Neural cell (in vitro differentiated cells): ENCODE measurements at regions not wholly inside any gene's neighbourhood (a gene's known extent, or its start where the extent isn't known, plus 50 kb on each side); places are given as distances from the start of the nearest gene placed in this dataset.

Experiments
- H2AFZ ChIP-seq: fragments of 200-600, 300-800 bp; sonication (generic), shearing (Covaris generic); 2 replicates; pipeline ENCODE4 v1.6.0; 2014; ENCODE audit warnings: low read depth, mild to moderate bottlenecking, antibody characterized with exemption, low read length, moderate library complexity
- H3F3A ChIP-seq: fragments of 200-600 bp; shearing (Covaris generic); 2 replicates; pipeline ENCODE4 v1.6.1; 2016; ENCODE audit warnings: mild to moderate bottlenecking, moderate library complexity, mixed read lengths, antibody characterized with exemption, low read length; ENCODE audit not compliant: insufficient read depth, poor library complexity, severe bottlenecking
- H3K27ac ChIP-seq: fragments of 200-600, 300-800 bp; sonication (generic), shearing (Covaris generic); 2 replicates; pipeline ENCODE4 v1.5.1; 2014; ENCODE audit warnings: mild to moderate bottlenecking, low read length, moderate library complexity
- H3K27me3 ChIP-seq: fragments of 300-800, 200-600 bp; sonication (generic), shearing (Covaris generic); 2 replicates; pipeline ENCODE4 v1.6.0; 2014; ENCODE audit warnings: mild to moderate bottlenecking, low read depth, low read length, moderate library complexity; ENCODE audit not compliant: insufficient read depth
- H3K36me3 ChIP-seq: fragments of 300-800, 200-600 bp; sonication (generic), shearing (Covaris generic); 2 replicates; pipeline ENCODE4 v1.5.1; 2014; ENCODE audit warnings: mild to moderate bottlenecking, antibody characterized with exemption, low read length, moderate library complexity; ENCODE audit not compliant: insufficient read depth
- H3K4me2 ChIP-seq: fragments of 300-800, 200-600 bp; sonication (generic), shearing (Covaris generic); 2 replicates; pipeline ENCODE4 v1.6.0; 2014; ENCODE audit warnings: mild to moderate bottlenecking, low read length
- H3K4me3 ChIP-seq: fragments of 300-800, 200-600 bp; sonication (generic), shearing (Covaris generic); 2 replicates; pipeline ENCODE4 v1.5.1; 2014; ENCODE audit warnings: mild to moderate bottlenecking, low read length, moderate library complexity
- H3K79me2 ChIP-seq: fragments of 200-600 bp; shearing (Covaris generic); replicated peaks from 2 replicates; pipeline ENCODE4 v1.6.0; 2014; ENCODE audit warnings: mild to moderate bottlenecking, low read length, moderate library complexity; ENCODE audit not compliant: insufficient read depth
- H3K9ac ChIP-seq: fragments of 300-800, 200-600 bp; sonication (generic), shearing (Covaris generic); 2 replicates; pipeline ENCODE4 v1.6.1; 2016; ENCODE audit warnings: mild to moderate bottlenecking, low read length, mixed read lengths
- H3K9me2 ChIP-seq: fragments of 200-600 bp; shearing (Covaris generic); 2 replicates; pipeline ENCODE4 v1.6.1; 2016; ENCODE audit warnings: mild to moderate bottlenecking, low read length, mixed read lengths; ENCODE audit not compliant: insufficient read depth
- H3K9me3 ChIP-seq: fragments of 200-600, 300-800 bp; sonication (generic), shearing (Covaris generic); 2 replicates; pipeline ENCODE4 v1.6.1; 2016; ENCODE audit warnings: mild to moderate bottlenecking, mixed run types, low read length, moderate library complexity, mixed read lengths
- H4K20me1 ChIP-seq: fragments of 200-600 bp; shearing (Covaris generic); 2 replicates; pipeline ENCODE4 v1.6.1; 2016; ENCODE audit warnings: mild to moderate bottlenecking, mixed run types; ENCODE audit not compliant: insufficient read depth
- EP300 ChIP-seq: fragments of 450-650 bp; conservative IDR thresholded peaks from 2 replicates; pipeline ENCODE4 v1.6.1; 2014; ENCODE audit warnings: antibody characterized with exemption, mild to moderate bottlenecking, moderate library complexity; ENCODE audit not compliant: poor library complexity, severe bottlenecking
- EZH2 ChIP-seq: fragments of 200-600, 300-800 bp; shearing (Covaris generic), sonication (generic); IDR thresholded peaks from 2 replicates; pipeline ENCODE4 v1.6.1; 2014; ENCODE audit warnings: antibody characterized with exemption, low read length, borderline replicate concordance, mild to moderate bottlenecking; ENCODE audit not compliant: insufficient read depth, poor library complexity, severe bottlenecking
- MXI1 ChIP-seq: fragments of 450-650 bp; conservative IDR thresholded peaks from 2 replicates; pipeline ENCODE4 v1.6.1; 2014; ENCODE audit warnings: antibody characterized with exemption, mild to moderate bottlenecking; ENCODE audit not compliant: poor library complexity, severe bottlenecking
- POLR2AphosphoS5 ChIP-seq: IDR thresholded peaks from 2 replicates; pipeline ENCODE4 v1.6.1; 2012
- RAD21 ChIP-seq: fragments of 450-650 bp; conservative IDR thresholded peaks from 2 replicates; pipeline ENCODE4 v1.6.1; 2014; ENCODE audit warnings: antibody characterized with exemption, mild to moderate bottlenecking, moderate library complexity
- SMC3 ChIP-seq: fragments of 450-650 bp; conservative IDR thresholded peaks from 2 replicates; pipeline ENCODE4 v1.6.1; 2014; ENCODE audit warnings: antibody characterized with exemption, mild to moderate bottlenecking, moderate library complexity; ENCODE audit not compliant: poor library complexity
- TAF1 ChIP-seq: IDR thresholded peaks from 2 replicates; pipeline ENCODE4 v1.6.1; 2012; ENCODE audit warnings: low read depth
- TF ChIP-seq, protein P1 (sequence below): IDR thresholded peaks from 2 replicates; pipeline ENCODE4 v1.6.1; 2012; ENCODE audit warnings: borderline replicate concordance
- TF ChIP-seq, protein P2 (sequence below): fragments of 450-650 bp; IDR thresholded peaks from 2 replicates; pipeline ENCODE4 v1.5.1; 2014; ENCODE audit warnings: antibody characterized with exemption, mild to moderate bottlenecking, moderate library complexity; ENCODE audit not compliant: poor library complexity, severe bottlenecking

DNA sequence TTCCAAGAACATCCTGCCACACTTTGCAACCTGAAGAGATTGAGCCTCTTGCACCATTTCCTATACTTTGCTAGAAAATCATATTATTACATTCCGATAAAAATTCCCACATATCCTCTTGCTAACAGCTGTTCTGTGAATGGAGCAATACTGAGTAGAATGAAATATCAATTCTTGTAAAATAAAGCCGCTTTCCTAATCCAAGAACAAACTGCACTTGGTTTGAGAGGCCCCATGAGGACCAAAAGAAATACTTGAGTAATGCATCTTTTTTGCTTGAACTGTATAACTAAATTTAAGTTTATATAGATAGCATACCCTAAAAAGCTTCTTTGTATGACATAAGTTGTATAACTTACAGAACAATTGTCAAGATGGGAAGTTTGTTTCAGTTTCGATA, 632.4 kb upstream of the SLC8A1 start:
- no peak overlapping the region for H2AFZ ChIP-seq
- no peak overlapping the region for H3K4me2 ChIP-seq
- TF ChIP-seq, protein P1, sequence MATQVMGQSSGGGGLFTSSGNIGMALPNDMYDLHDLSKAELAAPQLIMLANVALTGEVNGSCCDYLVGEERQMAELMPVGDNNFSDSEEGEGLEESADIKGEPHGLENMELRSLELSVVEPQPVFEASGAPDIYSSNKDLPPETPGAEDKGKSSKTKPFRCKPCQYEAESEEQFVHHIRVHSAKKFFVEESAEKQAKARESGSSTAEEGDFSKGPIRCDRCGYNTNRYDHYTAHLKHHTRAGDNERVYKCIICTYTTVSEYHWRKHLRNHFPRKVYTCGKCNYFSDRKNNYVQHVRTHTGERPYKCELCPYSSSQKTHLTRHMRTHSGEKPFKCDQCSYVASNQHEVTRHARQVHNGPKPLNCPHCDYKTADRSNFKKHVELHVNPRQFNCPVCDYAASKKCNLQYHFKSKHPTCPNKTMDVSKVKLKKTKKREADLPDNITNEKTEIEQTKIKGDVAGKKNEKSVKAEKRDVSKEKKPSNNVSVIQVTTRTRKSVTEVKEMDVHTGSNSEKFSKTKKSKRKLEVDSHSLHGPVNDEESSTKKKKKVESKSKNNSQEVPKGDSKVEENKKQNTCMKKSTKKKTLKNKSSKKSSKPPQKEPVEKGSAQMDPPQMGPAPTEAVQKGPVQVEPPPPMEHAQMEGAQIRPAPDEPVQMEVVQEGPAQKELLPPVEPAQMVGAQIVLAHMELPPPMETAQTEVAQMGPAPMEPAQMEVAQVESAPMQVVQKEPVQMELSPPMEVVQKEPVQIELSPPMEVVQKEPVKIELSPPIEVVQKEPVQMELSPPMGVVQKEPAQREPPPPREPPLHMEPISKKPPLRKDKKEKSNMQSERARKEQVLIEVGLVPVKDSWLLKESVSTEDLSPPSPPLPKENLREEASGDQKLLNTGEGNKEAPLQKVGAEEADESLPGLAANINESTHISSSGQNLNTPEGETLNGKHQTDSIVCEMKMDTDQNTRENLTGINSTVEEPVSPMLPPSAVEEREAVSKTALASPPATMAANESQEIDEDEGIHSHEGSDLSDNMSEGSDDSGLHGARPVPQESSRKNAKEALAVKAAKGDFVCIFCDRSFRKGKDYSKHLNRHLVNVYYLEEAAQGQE, result no peak
- TF ChIP-seq, protein P2, sequence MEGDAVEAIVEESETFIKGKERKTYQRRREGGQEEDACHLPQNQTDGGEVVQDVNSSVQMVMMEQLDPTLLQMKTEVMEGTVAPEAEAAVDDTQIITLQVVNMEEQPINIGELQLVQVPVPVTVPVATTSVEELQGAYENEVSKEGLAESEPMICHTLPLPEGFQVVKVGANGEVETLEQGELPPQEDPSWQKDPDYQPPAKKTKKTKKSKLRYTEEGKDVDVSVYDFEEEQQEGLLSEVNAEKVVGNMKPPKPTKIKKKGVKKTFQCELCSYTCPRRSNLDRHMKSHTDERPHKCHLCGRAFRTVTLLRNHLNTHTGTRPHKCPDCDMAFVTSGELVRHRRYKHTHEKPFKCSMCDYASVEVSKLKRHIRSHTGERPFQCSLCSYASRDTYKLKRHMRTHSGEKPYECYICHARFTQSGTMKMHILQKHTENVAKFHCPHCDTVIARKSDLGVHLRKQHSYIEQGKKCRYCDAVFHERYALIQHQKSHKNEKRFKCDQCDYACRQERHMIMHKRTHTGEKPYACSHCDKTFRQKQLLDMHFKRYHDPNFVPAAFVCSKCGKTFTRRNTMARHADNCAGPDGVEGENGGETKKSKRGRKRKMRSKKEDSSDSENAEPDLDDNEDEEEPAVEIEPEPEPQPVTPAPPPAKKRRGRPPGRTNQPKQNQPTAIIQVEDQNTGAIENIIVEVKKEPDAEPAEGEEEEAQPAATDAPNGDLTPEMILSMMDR, result no peak
- TF ChIP-seq EZH2, result no peak
- H3K9ac ChIP-seq, result no peak overlapping the region
- no peaks in the 10 kb centered on the region for H3F3A ChIP-seq
- no peaks in the 10 kb centered on the region for H3K79me2 ChIP-seq
- H3K4me3 ChIP-seq, result no peak overlapping the region
- H3K27me3 ChIP-seq, result no peaks in the 10 kb centered on the region
- H3K9me2 ChIP-seq, result no peaks in the 10 kb centered on the region
- H3K36me3 ChIP-seq, result no peaks in the 10 kb centered on the region
- H3K27ac ChIP-seq, result no peak overlapping the region
- H3K9me3 ChIP-seq, result no peaks in the 10 kb centered on the region
- H4K20me1 ChIP-seq, result no peaks in the 10 kb centered on the region

DNA sequence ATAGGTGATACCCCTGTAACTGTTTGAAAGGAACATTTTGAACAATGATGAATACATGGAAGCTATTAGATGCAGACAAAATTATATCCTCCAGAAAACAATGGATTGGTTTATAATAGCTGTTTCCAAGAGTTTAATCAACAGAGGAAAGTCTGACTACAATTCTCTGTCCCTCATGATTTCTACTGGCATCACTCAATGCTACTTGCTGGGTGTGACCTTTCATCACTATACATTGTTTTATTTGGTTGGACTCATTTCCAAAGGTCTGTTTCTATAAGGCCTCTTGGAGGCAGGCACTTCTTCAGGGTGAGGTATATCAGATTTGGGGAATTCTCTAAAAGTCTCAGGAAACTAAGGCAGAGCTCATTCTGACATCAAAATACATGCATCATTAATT, 636.1 kb upstream of the SLC8A1 start:
- Histone ChIP-seq H3K79me2 (no peaks in the 10 kb centered on the region), H3K9me3 (no peaks in the 10 kb centered on the region), H3K9ac (no peak overlapping the region), H3K4me2 (no peak overlapping the region), H3K36me3 (no peaks in the 10 kb centered on the region), H4K20me1 (no peaks in the 10 kb centered on the region), H3K27me3 (no peaks in the 10 kb centered on the region), H2AFZ (no peak overlapping the region), H3F3A (no peaks in the 10 kb centered on the region), H3K4me3 (no peak overlapping the region), H3K9me2 (no peaks in the 10 kb centered on the region), H3K27ac (no peak overlapping the region)
- no peak for TF ChIP-seq TAF1
- TF ChIP-seq, protein P2, result no peak
- no peak for TF ChIP-seq EZH2
- no peak for TF ChIP-seq RAD21
- TF ChIP-seq, protein P1, result no peak
- no peak for TF ChIP-seq EP300
- TF ChIP-seq MXI1, result no peak
- no peak for TF ChIP-seq SMC3
- no peak for TF ChIP-seq POLR2AphosphoS5
